Suprapubic skin (tissue), 4 donors: ENCODE measurements at regions not wholly inside any gene's neighbourhood (a gene's known extent, or its start where the extent isn't known, plus 50 kb on each side); places are given as distances from the start of the nearest gene placed in this dataset.

Source experiments
- DNase-seq, 2 donors: peaks; one replicate each; pipeline ENCODE4 v3.0.0-alpha.2; 2019; ENCODE audit warnings: low spot score in 2 of 2
- H3K27ac ChIP-seq: fragments of 200-600 bp; sonication (generic); one replicate; pipeline ENCODE4 v1.5.1; 2019
- H3K27me3 ChIP-seq: fragments of 200-600 bp; sonication (generic); one replicate; pipeline ENCODE4 v1.5.1; 2019
- H3K36me3 ChIP-seq: fragments of 200-600 bp; sonication (generic); one replicate; pipeline ENCODE4 v1.5.1; 2019
- H3K4me1 ChIP-seq: fragments of 200-600 bp; sonication (generic); one replicate; pipeline ENCODE4 v1.5.1; 2019
- H3K4me3 ChIP-seq: fragments of 200-600 bp; sonication (generic); one replicate; pipeline ENCODE4 v1.5.1; 2019; ENCODE audit warnings: mild to moderate bottlenecking
- H3K9me3 ChIP-seq: fragments of 200-600 bp; sonication (generic); one replicate; pipeline ENCODE4 v1.5.1; 2019
- EP300 ChIP-seq: sonication (generic); formaldehyde crosslinking; IDR thresholded peaks from one replicate; pipeline ENCODE4 v1.6.1; 2017; ENCODE audit warnings: antibody characterized with exemption
- POLR2A ChIP-seq, 2 donors: fragments of 450-650 bp; IDR thresholded peaks; one replicate each; pipeline ENCODE4 v1.6.1; 2017; ENCODE audit warnings: antibody characterized with exemption in 2 of 2, mild to moderate bottlenecking in 2 of 2, moderate library complexity in 2 of 2
- POLR2AphosphoS5 ChIP-seq, 3 donors: sonication (generic); formaldehyde crosslinking; IDR thresholded peaks; one replicate each; pipeline ENCODE4 v1.6.1; 2017; ENCODE audit warnings: antibody characterized with exemption in 3 of 3
- WGBS: methylation state at CpG from one replicate; pipeline ENCODE4 v1.1.5; 2018; 5-methylcytosine and 5-hydroxymethylcytosine counted together
- TF ChIP-seq, protein P1 (sequence below), 2 donors: fragments of 200-600 bp in 1 of 2; fragments of 450-650 bp in 1 of 2; sonication (generic) in 1 of 2; IDR thresholded peaks; one replicate each; pipeline ENCODE4 v1.5.1; 2016 to 2019; ENCODE audit warnings: antibody characterized with exemption in 2 of 2, mild to moderate bottlenecking in 1 of 2, moderate library complexity in 1 of 2

DNA sequence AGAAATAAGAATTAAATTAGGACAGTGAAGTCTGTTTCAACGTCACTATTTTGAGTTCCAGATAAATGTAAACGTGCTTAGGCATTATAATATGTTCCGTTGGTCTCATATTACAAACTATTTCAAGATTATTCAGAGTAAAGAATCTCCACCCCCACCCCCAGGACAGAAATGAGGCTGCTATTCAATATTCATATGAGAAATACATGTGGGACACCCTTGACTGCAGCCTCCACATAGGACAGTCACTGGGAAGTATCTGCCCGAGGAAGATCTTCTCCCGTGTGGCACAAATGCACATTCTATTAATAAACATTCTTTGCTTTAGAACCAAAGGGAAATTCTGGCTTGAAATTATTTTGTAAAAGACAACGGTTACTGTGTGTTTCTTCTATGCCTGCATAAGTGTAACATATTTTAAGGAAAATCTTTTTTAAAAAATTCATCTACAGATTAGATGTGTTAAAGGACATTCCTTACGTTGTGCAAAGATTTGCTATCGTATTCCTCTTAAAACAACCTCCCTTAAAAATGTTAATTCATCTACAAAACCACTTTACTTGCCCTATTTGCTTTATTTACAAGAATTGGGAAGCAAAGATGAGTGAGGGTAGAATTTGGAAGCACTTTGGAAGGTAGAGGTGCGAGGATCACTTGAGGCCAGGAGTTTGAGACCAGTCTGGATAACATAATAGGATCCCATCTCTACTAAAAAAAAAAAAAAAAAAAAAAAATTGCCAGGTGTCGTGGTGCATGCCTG, 148.3 kb upstream of the SOX14 start:
- WGBS, result 68% methylated on average over 10 of the region's 10 CpGs
- H3K9me3 ChIP-seq, result no peaks in the 10 kb centered on the region
- H3K36me3 ChIP-seq, result no peaks in the 10 kb centered on the region
- TF ChIP-seq EP300 (no peak), POLR2AphosphoS5 (IDR thresholded peaks at IDR 0.05) (no peak), POLR2A (IDR thresholded peaks at IDR 0.05) (no peak)
- TF ChIP-seq, protein P1, sequence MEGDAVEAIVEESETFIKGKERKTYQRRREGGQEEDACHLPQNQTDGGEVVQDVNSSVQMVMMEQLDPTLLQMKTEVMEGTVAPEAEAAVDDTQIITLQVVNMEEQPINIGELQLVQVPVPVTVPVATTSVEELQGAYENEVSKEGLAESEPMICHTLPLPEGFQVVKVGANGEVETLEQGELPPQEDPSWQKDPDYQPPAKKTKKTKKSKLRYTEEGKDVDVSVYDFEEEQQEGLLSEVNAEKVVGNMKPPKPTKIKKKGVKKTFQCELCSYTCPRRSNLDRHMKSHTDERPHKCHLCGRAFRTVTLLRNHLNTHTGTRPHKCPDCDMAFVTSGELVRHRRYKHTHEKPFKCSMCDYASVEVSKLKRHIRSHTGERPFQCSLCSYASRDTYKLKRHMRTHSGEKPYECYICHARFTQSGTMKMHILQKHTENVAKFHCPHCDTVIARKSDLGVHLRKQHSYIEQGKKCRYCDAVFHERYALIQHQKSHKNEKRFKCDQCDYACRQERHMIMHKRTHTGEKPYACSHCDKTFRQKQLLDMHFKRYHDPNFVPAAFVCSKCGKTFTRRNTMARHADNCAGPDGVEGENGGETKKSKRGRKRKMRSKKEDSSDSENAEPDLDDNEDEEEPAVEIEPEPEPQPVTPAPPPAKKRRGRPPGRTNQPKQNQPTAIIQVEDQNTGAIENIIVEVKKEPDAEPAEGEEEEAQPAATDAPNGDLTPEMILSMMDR (IDR thresholded peaks at IDR 0.05), result no peak
- H3K27me3 ChIP-seq, result no peaks in the 10 kb centered on the region
- no peak overlapping the region for H3K27ac ChIP-seq
- no peaks in the 10 kb centered on the region for H3K4me1 ChIP-seq
- DNase-seq, result no peak
- H3K4me3 ChIP-seq, result no peak overlapping the region

GRCh38 chr3:137641879-137642704, 122.0 kb upstream of the SOX14 start:
- Histone ChIP-seq H3K27ac (no peak overlapping the region), H3K27me3 (peaks cover 15% of the 10 kb centered on the region), H3K4me1 (no peaks in the 10 kb centered on the region), H3K9me3 (peaks cover 5% of the 10 kb centered on the region), H3K36me3 (no peaks in the 10 kb centered on the region), H3K4me3 (no peak overlapping the region)
- DNase-seq, result no peak
- 33% methylated on average over 17 of the region's 17 CpGs for WGBS
- TF ChIP-seq POLR2A (IDR thresholded peaks at IDR 0.05) (no peak), EP300 (no peak), POLR2AphosphoS5 (IDR thresholded peaks at IDR 0.05) (no peak)
- TF ChIP-seq, protein P1 (IDR thresholded peaks at IDR 0.05), result no peak

DNA sequence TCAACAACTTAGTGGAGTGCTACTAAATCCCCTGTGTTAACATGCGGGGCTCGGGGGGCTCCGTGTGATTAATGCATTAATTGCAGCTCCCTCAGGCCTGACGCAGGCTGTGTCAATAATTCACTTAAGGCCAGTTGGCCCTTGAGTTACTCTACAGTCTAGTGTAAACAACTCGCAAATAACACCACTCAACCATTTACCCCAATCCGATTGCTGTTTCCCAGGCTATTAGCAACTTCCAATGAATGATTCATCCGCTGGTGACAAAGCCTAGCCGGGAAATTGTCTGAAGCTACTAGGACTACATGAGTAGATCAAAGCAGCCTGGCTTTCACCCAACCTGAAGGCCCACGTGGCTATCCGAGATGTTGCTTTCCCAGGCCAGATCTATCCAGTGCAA, 121.3 kb upstream of the SOX14 start:
- peaks cover 15% of the 10 kb centered on the region for H3K27me3 ChIP-seq
- no peaks in the 10 kb centered on the region for H3K36me3 ChIP-seq
- H3K27ac ChIP-seq, result no peak overlapping the region
- no peaks in the 10 kb centered on the region for H3K4me1 ChIP-seq
- no peak overlapping the region for H3K4me3 ChIP-seq
- TF ChIP-seq POLR2AphosphoS5 (IDR thresholded peaks at IDR 0.05) (no peak), EP300 (no peak), POLR2A (IDR thresholded peaks at IDR 0.05) (no peak)
- TF ChIP-seq, protein P1 (IDR thresholded peaks at IDR 0.05), result no peak
- H3K9me3 ChIP-seq, result peaks cover 5% of the 10 kb centered on the region
- WGBS, result 9% methylated on average over 10 of the region's 10 CpGs
- DNase-seq, result no peak

DNA sequence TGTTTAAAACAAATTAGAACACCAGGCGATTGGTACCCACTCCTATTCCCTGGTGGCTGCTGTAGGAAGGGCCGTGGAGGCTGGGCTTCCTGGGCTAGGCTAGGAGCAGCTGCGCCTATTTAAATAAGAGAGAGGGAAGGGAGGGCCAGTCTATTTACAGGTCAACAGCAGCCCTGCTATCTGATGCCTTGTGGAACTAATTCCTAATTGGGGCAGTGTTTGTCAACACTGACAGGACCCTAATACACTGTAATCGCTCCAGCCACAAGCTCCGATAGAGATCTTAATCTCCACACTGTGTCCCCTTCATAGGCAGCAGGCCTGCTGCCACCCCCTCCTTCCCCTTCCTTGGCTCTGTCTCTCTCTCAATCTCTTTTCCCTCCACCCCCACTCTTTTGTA, 116.9 kb upstream of the SOX14 start:
- TF ChIP-seq POLR2AphosphoS5 (IDR thresholded peaks at IDR 0.05) (no peak), POLR2A (IDR thresholded peaks at IDR 0.05) (no peak), EP300 (no peak)
- TF ChIP-seq, protein P1 (IDR thresholded peaks at IDR 0.05), result no peak
- 9% methylated on average over 5 of the region's 5 CpGs for WGBS
- H3K27me3 ChIP-seq, result peaks cover 8% of the 10 kb centered on the region

GRCh38 chr3:137669519-137670060, 94.5 kb upstream of the SOX14 start:
- H3K4me1 ChIP-seq, result no peaks in the 10 kb centered on the region
- no peaks in the 10 kb centered on the region for H3K27me3 ChIP-seq
- DNase-seq, result no peak
- no peak overlapping the region for H3K27ac ChIP-seq
- peaks cover 4% of the 10 kb centered on the region for H3K9me3 ChIP-seq
- no peaks in the 10 kb centered on the region for H3K36me3 ChIP-seq
- TF ChIP-seq, protein P1 (IDR thresholded peaks at IDR 0.05), result no peak
- TF ChIP-seq POLR2AphosphoS5 (IDR thresholded peaks at IDR 0.05) (no peak), POLR2A (IDR thresholded peaks at IDR 0.05) (no peak), EP300 (no peak)
- no peak overlapping the region for H3K4me3 ChIP-seq
- 80% methylated on average over 2 of the region's 2 CpGs for WGBS

More for the DNA sequence above, 116.9 kb upstream of the SOX14 start:
- H3K27ac ChIP-seq, result no peak overlapping the region
- no peaks in the 10 kb centered on the region for H3K4me1 ChIP-seq
- H3K4me3 ChIP-seq, result no peak overlapping the region
- H3K36me3 ChIP-seq, result no peaks in the 10 kb centered on the region
- H3K9me3 ChIP-seq, result no peaks in the 10 kb centered on the region
- no peak for DNase-seq
